ENCODE measurements at regions not wholly inside any gene's neighbourhood (a gene's known extent, or its start where the extent isn't known, plus 50 kb on each side); places are given as distances from the start of the nearest gene placed in this dataset.

DNA sequence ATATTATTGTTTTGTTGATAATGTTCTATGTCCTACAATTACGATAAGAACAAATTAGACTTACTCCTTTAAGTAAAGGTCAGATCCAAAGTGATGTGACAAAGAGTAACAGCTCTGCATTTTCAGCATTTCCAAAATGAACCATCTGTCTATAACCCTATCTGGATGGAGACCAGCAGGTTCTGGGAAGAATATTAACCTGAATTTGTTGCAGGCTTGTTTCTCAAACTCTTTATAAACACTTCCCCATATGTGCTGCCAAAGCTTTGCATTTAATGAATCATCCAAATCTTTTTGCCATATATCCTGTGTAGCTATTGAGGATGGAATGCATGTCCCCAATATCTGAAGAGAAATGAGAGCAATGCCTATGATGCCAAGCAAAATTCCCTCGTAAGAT is 198.9 kb upstream of the SLC27A6 start:
- no peaks in the 10 kb centered on the region for H4K20me1 ChIP-seq (replicated peaks; ENCODE audit: control insufficient read depth, extremely low read depth, insufficient read depth, low read length)
- no TSS peak for BruUV-seq (replicated peaks)
- TF ChIP-seq JUN (IDR thresholded peaks at IDR 0.05; ENCODE audit: borderline replicate concordance, insufficient read depth, insufficient read length, low read depth) (no peak), FOS (IDR thresholded peaks at IDR 0.05; ENCODE audit: borderline replicate concordance, insufficient read depth, low read length) (no peak), GATA2 (IDR thresholded peaks at IDR 0.05; ENCODE audit: insufficient read depth, insufficient read length, low read depth, low read length) (no peak), POLR2A (IDR thresholded peaks at IDR 0.05; ENCODE audit: low read depth, low read length) (no peak), EZH2 (IDR thresholded peaks at IDR 0.05; ENCODE audit: borderline replicate concordance, low read depth, low read length, severe bottlenecking) (no peak), MYC (IDR thresholded peaks at IDR 0.05; ENCODE audit: low read depth, low read length) (no peak), POLR2AphosphoS5 (IDR thresholded peaks at IDR 0.05; ENCODE audit: insufficient read depth, low read depth, low read length) (no peak)
- TF ChIP-seq, protein P1, sequence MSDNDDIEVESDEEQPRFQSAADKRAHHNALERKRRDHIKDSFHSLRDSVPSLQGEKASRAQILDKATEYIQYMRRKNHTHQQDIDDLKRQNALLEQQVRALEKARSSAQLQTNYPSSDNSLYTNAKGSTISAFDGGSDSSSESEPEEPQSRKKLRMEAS (IDR thresholded peaks at IDR 0.05; ENCODE audit: insufficient read depth, insufficient read length): no peak
- TF ChIP-seq, protein P2, sequence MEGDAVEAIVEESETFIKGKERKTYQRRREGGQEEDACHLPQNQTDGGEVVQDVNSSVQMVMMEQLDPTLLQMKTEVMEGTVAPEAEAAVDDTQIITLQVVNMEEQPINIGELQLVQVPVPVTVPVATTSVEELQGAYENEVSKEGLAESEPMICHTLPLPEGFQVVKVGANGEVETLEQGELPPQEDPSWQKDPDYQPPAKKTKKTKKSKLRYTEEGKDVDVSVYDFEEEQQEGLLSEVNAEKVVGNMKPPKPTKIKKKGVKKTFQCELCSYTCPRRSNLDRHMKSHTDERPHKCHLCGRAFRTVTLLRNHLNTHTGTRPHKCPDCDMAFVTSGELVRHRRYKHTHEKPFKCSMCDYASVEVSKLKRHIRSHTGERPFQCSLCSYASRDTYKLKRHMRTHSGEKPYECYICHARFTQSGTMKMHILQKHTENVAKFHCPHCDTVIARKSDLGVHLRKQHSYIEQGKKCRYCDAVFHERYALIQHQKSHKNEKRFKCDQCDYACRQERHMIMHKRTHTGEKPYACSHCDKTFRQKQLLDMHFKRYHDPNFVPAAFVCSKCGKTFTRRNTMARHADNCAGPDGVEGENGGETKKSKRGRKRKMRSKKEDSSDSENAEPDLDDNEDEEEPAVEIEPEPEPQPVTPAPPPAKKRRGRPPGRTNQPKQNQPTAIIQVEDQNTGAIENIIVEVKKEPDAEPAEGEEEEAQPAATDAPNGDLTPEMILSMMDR (IDR thresholded peaks at IDR 0.05; ENCODE audit: extremely low read depth in 1 of 2, insufficient read depth in 1 of 2, low read depth in 1 of 2, low read length in 2 of 2): no peak
- no peaks in the 10 kb centered on the region for H3K27me3 ChIP-seq (ENCODE audit: control insufficient read depth in 2 of 2, insufficient read depth in 2 of 2, low read length in 2 of 2)
- no peaks in the 10 kb centered on the region for H3K36me3 ChIP-seq (ENCODE audit: control insufficient read depth in 2 of 2, extremely low read depth in 1 of 2, insufficient read depth in 2 of 2, low read length in 2 of 2)
- DNase-seq (ENCODE audit: low read depth, low spot score) (no peak), FAIRE-seq (no peak)
- intact Hi-C loops (cut with micrococcal nuclease): no loop called here
- no peak overlapping the region for H2AFZ ChIP-seq (ENCODE audit: low read depth, low read length)
- no peaks in the 10 kb centered on the region for H3K9me1 ChIP-seq (replicated peaks; ENCODE audit: control insufficient read depth, extremely low read depth, insufficient read depth, low read length)
- H3K9ac ChIP-seq (replicated peaks; ENCODE audit: extremely low read depth, insufficient read depth, low read length): no peak overlapping the region
- CTCF ChIA-PET: no interaction called here
- no peaks in the 10 kb centered on the region for H3K4me1 ChIP-seq (ENCODE audit: control insufficient read depth, extremely low read depth, insufficient read depth, low read length)
- H3K4me3 ChIP-seq (replicated peaks in 1 of 3; ENCODE audit: insufficient read depth in 1 of 3, low read depth in 1 of 3, low read length in 3 of 3): no peak overlapping the region
- dilution Hi-C loops (cut with MboI; ENCODE audit: extremely low pct_ligation_motif_present, low sequenced_read_pairs): no loop called here
- no peak overlapping the region for H3K4me2 ChIP-seq (ENCODE audit: insufficient read depth, low read length)
- POLR2A ChIA-PET: no interaction called here
- H3K27ac ChIP-seq (ENCODE audit: insufficient read depth, low read depth, low read length): no peak overlapping the region
- H3K9me3 ChIP-seq (replicated peaks; ENCODE audit: control insufficient read depth, insufficient read depth, low read length): no peaks in the 10 kb centered on the region
- H3K79me2 ChIP-seq (ENCODE audit: control insufficient read depth, insufficient read depth, low read length): no peaks in the 10 kb centered on the region

All from endothelial cell of umbilical vein (primary cell).